ENCODE measurements at regions not wholly inside any gene's neighbourhood (a gene's known extent, or its start where the extent isn't known, plus 50 kb on each side); places are given as distances from the start of the nearest gene placed in this dataset.
"Not testable (repeated sequence)": the region's sequence is repeated elsewhere in the genome, so short reads cannot be mapped to it uniquely, and the experiment has no call there.

DNA sequence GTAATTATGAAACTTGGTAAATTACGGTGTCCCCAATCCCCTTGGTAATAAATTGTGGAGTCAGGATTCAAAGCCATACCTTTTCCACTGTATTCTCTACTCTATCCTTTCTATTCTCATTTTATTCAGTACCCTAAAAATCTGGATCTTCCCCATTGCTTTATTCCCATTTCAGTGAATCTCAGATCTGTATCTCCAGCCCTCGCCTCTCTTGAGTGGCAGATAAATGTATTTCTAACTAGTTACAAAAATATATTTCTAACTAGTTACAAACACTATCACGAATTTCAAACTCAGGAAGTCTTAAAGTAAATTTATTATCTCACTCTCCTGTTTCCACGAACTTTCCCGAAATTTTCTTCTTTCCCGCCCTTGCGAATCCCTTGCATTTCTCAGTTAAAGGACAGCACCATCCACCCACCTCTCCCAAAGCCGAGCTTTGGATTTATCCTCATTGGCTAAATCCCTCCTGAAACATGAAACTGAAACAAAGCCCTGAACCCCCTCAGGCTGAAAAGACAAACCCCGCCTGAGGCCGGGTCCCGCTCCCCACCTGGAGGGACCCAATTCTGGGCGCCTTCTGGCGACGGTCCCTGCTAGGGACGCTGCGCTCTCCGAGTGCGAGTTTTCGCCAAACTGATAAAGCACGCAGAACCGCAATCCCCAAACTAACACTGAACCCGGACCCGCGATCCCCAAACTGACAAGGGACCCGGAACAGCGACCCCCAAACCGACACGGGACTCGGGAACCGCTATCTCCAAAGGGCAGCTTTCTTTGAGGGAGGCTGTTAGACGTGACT lies 164.3 kb upstream of the PABPC3 start:
- DNase-seq (ENCODE audit: low read depth): no peak

DNA sequence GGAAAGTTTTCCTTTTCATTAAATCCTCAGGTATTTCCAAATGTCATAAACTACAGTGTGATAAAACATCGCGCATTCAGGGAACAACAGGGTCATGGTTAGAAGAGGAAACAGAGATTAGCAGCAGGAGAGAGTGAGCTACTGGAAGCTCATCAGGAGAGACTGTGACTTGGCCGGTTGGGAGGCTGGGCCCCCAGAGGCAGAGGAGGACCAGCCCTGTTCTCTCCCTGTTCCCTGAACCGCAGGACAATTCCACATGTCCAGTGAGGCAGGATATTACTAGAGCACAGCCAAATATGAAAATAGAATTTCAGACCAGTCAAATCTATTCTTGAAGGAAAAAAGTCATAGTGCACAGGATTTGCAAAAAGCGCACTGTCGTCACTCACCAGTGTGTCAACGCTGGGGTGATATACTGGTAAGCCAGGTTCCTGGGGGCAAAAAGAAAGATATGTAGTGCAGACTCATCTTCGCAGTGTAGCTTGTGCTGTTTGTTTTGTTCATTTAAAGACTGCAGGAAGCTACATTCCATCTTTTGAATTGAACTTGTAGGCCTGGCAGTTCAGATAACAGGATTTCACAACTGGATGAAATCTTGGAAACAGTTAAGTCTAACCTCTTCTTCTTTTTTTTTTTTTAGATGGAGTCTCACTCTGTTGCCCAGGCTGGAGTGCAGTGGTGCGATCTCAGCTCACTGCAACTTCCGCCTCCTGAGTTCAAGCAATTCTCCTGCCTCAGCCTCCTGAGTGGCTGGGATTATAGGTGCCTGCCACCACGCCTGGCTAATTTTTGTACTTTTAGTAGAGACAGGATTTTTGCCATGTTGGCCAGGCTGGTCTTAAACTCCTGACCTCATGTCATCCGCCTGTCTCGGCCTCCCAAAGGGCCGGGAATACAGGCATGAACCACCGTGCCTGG lies 162.6 kb upstream of the PABPC3 start:
- not testable (repeated sequence) for DNase-seq (ENCODE audit: low read depth)

GRCh38 chr13:24934024-24934385 lies 161.9 kb upstream of the PABPC3 start:
- DNase-seq (ENCODE audit: low read depth): not testable (repeated sequence)

- DNase-seq (ENCODE audit: low read depth): no peak
Measured at GRCh38 chr13:24938966-24939365, 157.0 kb upstream of the PABPC3 start.

GRCh38 chr13:24941023-24941713 lies 154.8 kb upstream of the PABPC3 start:
- not testable (repeated sequence) for DNase-seq (ENCODE audit: low read depth)

DNA sequence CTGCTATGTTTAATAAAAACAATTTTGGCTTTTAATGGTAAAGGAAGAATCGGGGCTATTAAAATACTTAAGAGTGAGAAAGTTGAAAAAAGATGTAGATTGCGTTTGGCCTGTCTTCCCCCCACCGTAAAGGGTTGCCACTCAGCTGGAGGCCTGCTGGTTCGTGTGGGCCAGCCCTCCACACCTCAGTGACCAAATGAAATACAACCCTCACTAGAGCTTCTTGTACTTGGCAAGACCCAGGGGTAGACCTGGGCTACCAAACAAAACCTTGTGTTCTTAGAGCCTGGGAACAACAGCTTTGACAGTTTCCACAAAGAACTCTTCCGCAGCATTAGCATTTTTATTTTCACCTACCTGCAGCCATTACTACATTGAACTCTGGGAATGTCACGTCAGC lies 152.8 kb upstream of the PABPC3 start:
- DNase-seq (ENCODE audit: low read depth): no peak

DNA sequence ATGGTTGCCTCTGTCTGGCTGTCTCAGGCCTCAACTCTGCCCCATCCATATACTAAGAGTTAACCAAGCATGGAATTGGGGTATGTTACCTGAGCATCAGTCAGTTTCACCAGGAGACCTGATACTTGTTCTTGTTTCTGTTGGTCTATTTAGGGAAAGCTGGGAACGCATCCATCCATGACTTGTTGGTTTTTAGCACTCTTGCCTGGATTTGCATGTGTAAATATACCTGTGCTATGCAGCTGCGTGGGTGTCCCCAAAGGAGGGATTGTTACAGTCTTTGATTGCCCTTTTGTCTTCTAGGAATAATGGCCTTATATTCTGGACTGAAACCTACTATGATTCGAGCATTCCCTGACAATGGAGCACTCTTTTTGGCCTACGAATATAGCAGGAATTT lies 151.9 kb upstream of the PABPC3 start:
- not testable (repeated sequence) for DNase-seq (ENCODE audit: low read depth)

- DNase-seq (ENCODE audit: low read depth): not testable (repeated sequence)
Measured at GRCh38 chr13:24948977-24949376, 147.0 kb upstream of the PABPC3 start.

DNA sequence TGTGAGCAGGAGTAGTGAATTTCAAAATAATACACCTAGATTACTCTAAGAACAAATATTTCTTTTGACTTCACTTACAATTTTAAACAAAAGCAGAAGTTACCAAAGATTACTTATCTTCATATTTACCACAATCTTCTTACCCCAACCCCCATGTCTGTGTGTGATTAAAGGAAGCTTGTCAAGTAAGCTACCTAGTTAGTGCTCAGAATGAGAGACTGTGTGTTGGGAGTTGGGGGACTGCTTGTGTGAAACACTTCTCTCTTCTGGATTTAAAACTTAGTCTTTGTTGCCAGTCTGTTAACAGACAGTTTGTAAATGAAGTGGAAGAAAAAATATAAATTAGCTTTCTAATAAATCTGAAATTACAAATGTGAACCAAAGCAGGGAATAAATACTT lies 145.3 kb upstream of the PABPC3 start:
- not testable (repeated sequence) for DNase-seq (ENCODE audit: low read depth)

- not testable (repeated sequence) for DNase-seq (ENCODE audit: low read depth)
Measured at GRCh38 chr13:24967970-24968369, 128.0 kb upstream of the PABPC3 start.

GRCh38 chr13:24968416-24968815 lies 127.5 kb upstream of the PABPC3 start:
- not testable (repeated sequence) for DNase-seq (ENCODE audit: low read depth)

GRCh38 chr13:24973102-24973501 lies 122.8 kb upstream of the PABPC3 start:
- DNase-seq (ENCODE audit: low read depth): not testable (repeated sequence)

GRCh38 chr13:24981181-24981803 lies 114.6 kb upstream of the PABPC3 start:
- not testable (repeated sequence) for DNase-seq (ENCODE audit: low read depth)

- no peak for DNase-seq (ENCODE audit: low read depth)
Measured at GRCh38 chr13:24982333-24982999, 113.5 kb upstream of the PABPC3 start.

GRCh38 chr13:24983094-24983493 lies 112.8 kb upstream of the PABPC3 start:
- no peak for DNase-seq (ENCODE audit: low read depth)

DNA sequence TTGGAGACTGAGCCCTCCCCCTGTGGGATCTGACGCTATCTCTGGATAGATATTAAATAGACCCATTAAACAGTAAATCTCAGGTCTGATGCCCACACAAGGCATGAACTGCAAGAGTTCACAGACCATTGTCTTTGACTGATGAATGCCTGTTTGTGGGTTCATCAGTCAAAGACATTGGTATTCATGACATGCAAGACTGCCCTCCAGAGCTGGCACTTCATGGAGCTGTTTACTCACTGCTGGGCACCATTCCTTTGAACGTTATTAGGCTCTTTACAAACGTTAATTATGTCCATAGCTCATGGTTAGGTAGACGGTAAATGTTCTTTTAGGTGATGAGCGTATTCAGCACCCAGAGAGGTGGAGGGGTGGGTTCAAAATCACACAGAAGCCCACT lies 111.8 kb upstream of the PABPC3 start:
- DNase-seq (ENCODE audit: low read depth): no peak

- no peak for DNase-seq (ENCODE audit: low read depth)
Measured at GRCh38 chr13:24985107-24985506, 110.8 kb upstream of the PABPC3 start.

GRCh38 chr13:24985896-24986295 lies 110.0 kb upstream of the PABPC3 start:
- DNase-seq (ENCODE audit: low read depth): no peak

DNA sequence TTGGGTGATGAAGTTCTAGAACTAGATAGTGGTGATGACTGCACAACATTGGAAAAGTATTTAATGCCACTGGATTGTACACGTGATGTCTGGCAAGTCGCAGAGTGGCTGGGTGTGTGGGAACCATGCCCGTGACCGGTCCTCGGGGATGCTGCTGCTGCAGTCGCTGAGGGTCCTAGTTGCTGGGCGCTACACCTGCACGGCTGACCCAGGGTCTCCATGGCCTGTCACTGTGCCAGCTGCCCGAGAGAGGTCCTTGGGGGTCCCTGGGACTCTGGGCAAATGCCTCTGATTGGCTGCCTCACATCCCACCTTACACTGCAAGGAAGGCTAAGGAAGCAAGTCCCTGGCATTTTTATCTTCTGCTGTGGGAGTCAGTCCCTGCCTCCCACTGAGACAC lies 109.1 kb upstream of the PABPC3 start:
- DNase-seq (ENCODE audit: low read depth): no peak

GRCh38 chr13:24989959-24990358 lies 106.0 kb upstream of the PABPC3 start:
- DNase-seq (ENCODE audit: low read depth): not testable (repeated sequence)

GRCh38 chr13:24992946-24993345 lies 103.0 kb upstream of the PABPC3 start:
- not testable (repeated sequence) for DNase-seq (ENCODE audit: low read depth)

All from non-pigmented ciliary epithelial cell (primary cell).